Smooth muscle cell (in vitro differentiated cells): ENCODE measurements at regions not wholly inside any gene's neighbourhood (a gene's known extent, or its start where the extent isn't known, plus 50 kb on each side); places are given as distances from the start of the nearest gene placed in this dataset.

Experiments used
- DNase-seq: peaks from one replicate; lab custom pipeline; 2025; ENCODE audit not compliant: unreplicated experiment; lab: John Stamatoyannopoulos, UW
- H2AFZ ChIP-seq: fragments of 200-600 bp; sonication (generic); 2 replicates; pipeline ENCODE4 v1.6.0; 2016; ENCODE audit warnings: antibody characterized with exemption, low read depth, mild to moderate bottlenecking
- H3F3A ChIP-seq: fragments of 200-600 bp; sonication (generic); 2 replicates; pipeline ENCODE4 v1.6.0; 2017; ENCODE audit warnings: antibody characterized with exemption, low read depth
- H3K27ac ChIP-seq: fragments of 200-600 bp; sonication (generic); 2 replicates; pipeline ENCODE4 v1.5.1; 2016; ENCODE audit warnings: low read depth, mild to moderate bottlenecking
- H3K27me3 ChIP-seq: fragments of 200-600 bp; sonication (generic); 2 replicates; pipeline ENCODE4 v1.6.1; 2016; ENCODE audit warnings: low read depth, mild to moderate bottlenecking
- H3K36me3 ChIP-seq: fragments of 200-600 bp; sonication (generic); 2 replicates; pipeline ENCODE4 v1.5.1; 2016; ENCODE audit warnings: low read depth
- H3K4me1 ChIP-seq: fragments of 200-600 bp; sonication (generic); 2 replicates; pipeline ENCODE4 v1.5.1; 2016; ENCODE audit warnings: low read depth
- H3K4me2 ChIP-seq: fragments of 200-600 bp; sonication (generic); 2 replicates; pipeline ENCODE4 v1.6.0; 2016; ENCODE audit warnings: mild to moderate bottlenecking
- H3K4me3 ChIP-seq: fragments of 200-600 bp; sonication (generic); 2 replicates; pipeline ENCODE4 v1.5.1; 2016; ENCODE audit warnings: mild to moderate bottlenecking
- H3K79me2 ChIP-seq: fragments of 200-600 bp; sonication (generic); 2 replicates; pipeline ENCODE4 v1.6.0; 2016; ENCODE audit warnings: low read depth, mild to moderate bottlenecking
- H3K9ac ChIP-seq: fragments of 200-600 bp; sonication (generic); 2 replicates; pipeline ENCODE4 v1.6.0; 2016; ENCODE audit warnings: low read depth
- H3K9me3 ChIP-seq: fragments of 200-600 bp; sonication (generic); replicated peaks from 2 replicates; pipeline ENCODE4 v1.5.1; 2016; ENCODE audit warnings: low read depth
- H4K20me1 ChIP-seq: fragments of 200-600 bp; sonication (generic); 2 replicates; pipeline ENCODE4 v1.6.0; 2016; ENCODE audit warnings: low read depth
- CTCF ChIP-seq: fragments of 200-600 bp; sonication (generic); IDR thresholded peaks from 2 replicates; pipeline ENCODE4 v1.5.1; 2017; ENCODE audit warnings: borderline replicate concordance, mild to moderate bottlenecking, antibody characterized with exemption; ENCODE audit not compliant: insufficient read depth, poor library complexity, severe bottlenecking
- WGBS: methylation state at CpG from one replicate; pipeline ENCODE4 v1.1.7; 2016; ENCODE audit warnings: low lambda C conversion rate; 5-methylcytosine and 5-hydroxymethylcytosine counted together

- TF ChIP-seq CTCF, result no peak
- H3K79me2 ChIP-seq, result no peaks in the 10 kb centered on the region
- H3K9ac ChIP-seq, result no peak overlapping the region
- no peak overlapping the region for H3K4me3 ChIP-seq
- no peak for DNase-seq
- WGBS, result 56% methylated on average over 1 of the region's 1 CpG
- peak overlapping the region; percentile 70 for H3K27ac ChIP-seq
- H3K4me2 ChIP-seq, result no peak overlapping the region
- no peaks in the 10 kb centered on the region for H3F3A ChIP-seq
- H3K27me3 ChIP-seq, result no peaks in the 10 kb centered on the region
- no peaks in the 10 kb centered on the region for H3K4me1 ChIP-seq
- no peak overlapping the region for H2AFZ ChIP-seq
- H3K36me3 ChIP-seq, result peaks cover 6% of the 10 kb centered on the region
- H3K9me3 ChIP-seq, result no peaks in the 10 kb centered on the region
- H4K20me1 ChIP-seq, result peaks cover 14% of the 10 kb centered on the region
Measured at GRCh38 chr18:46261799-46262198, 157.6 kb downstream of the HAUS1 start.

GRCh38 chr18:46262856-46263255, 158.7 kb downstream of the HAUS1 start:
- Histone ChIP-seq H3K4me1 (no peaks in the 10 kb centered on the region), H3K4me3 (no peak overlapping the region), H3K79me2 (no peaks in the 10 kb centered on the region), H3F3A (no peaks in the 10 kb centered on the region), H3K27me3 (no peaks in the 10 kb centered on the region), H3K27ac (peak overlapping the region; percentile 20), H3K4me2 (no peak overlapping the region), H3K9me3 (no peaks in the 10 kb centered on the region), H3K36me3 (peaks cover 6% of the 10 kb centered on the region), H3K9ac (no peak overlapping the region), H2AFZ (no peak overlapping the region), H4K20me1 (peaks cover 12% of the 10 kb centered on the region)
- DNase-seq, result no peak
- no peak for TF ChIP-seq CTCF
- WGBS, result 92% methylated on average over 4 of the region's 4 CpGs

- DNase-seq, result no peak
- no peak overlapping the region for H2AFZ ChIP-seq
- 69% methylated on average over 1 of the region's 1 CpG for WGBS
- no peak overlapping the region for H3K9ac ChIP-seq
- no peaks in the 10 kb centered on the region for H3K9me3 ChIP-seq
- peaks cover 6% of the 10 kb centered on the region for H3K36me3 ChIP-seq
- H3K4me3 ChIP-seq, result no peak overlapping the region
- peaks cover 4% of the 10 kb centered on the region for H4K20me1 ChIP-seq
- peak overlapping the region; percentile 20 for H3K27ac ChIP-seq
- TF ChIP-seq CTCF, result no peak
- H3K4me1 ChIP-seq, result no peaks in the 10 kb centered on the region
- H3K27me3 ChIP-seq, result no peaks in the 10 kb centered on the region
- H3K79me2 ChIP-seq, result no peaks in the 10 kb centered on the region
- H3K4me2 ChIP-seq, result no peak overlapping the region
- no peaks in the 10 kb centered on the region for H3F3A ChIP-seq
Measured at GRCh38 chr18:46264255-46264654, 160.1 kb downstream of the HAUS1 start.
